ENCODE measurements at regions not wholly inside any gene's neighbourhood (a gene's known extent, or its start where the extent isn't known, plus 50 kb on each side); places are given as distances from the start of the nearest gene placed in this dataset.

- H3K4me3 ChIP-seq (ENCODE audit: low read depth, low read length) = no peak overlapping the region
- peak; percentile 85 for TF ChIP-seq CTCF (IDR thresholded peaks at IDR 0.05; ENCODE audit: insufficient read depth, low read length, severe bottlenecking)
- no peaks in the 10 kb centered on the region for H3K27me3 ChIP-seq (ENCODE audit: control insufficient read depth, insufficient read depth, low read length)
- no peak for FAIRE-seq
- DNase-seq (ENCODE audit: low read depth) = peak; percentile 36
- H3K36me3 ChIP-seq (ENCODE audit: control insufficient read depth, insufficient read depth, low read length) = no peaks in the 10 kb centered on the region
Measured at GRCh38 chr18:37778417-37779165, 213.0 kb upstream of the CELF4 start.

- TF ChIP-seq CTCF (IDR thresholded peaks at IDR 0.05; ENCODE audit: insufficient read depth, low read length, severe bottlenecking) = no peak
- peak; percentile 33 for DNase-seq (ENCODE audit: low read depth)
Measured at GRCh38 chr18:37769826-37770225, 204.2 kb upstream of the CELF4 start.

GRCh38 chr18:37764541-37765288, 199.1 kb upstream of the CELF4 start:
- no peak for DNase-seq (ENCODE audit: low read depth)
- no peak for TF ChIP-seq CTCF (IDR thresholded peaks at IDR 0.05; ENCODE audit: insufficient read depth, low read length, severe bottlenecking)
- FAIRE-seq = no peak
- H3K4me3 ChIP-seq (ENCODE audit: low read depth, low read length) = no peak overlapping the region
- H3K27me3 ChIP-seq (ENCODE audit: control insufficient read depth, insufficient read depth, low read length) = no peaks in the 10 kb centered on the region
- H3K36me3 ChIP-seq (ENCODE audit: control insufficient read depth, insufficient read depth, low read length) = no peaks in the 10 kb centered on the region

More at GRCh38 chr18:37769826-37770225, 204.2 kb upstream of the CELF4 start:
- FAIRE-seq = no peak
- H3K36me3 ChIP-seq (ENCODE audit: control insufficient read depth, insufficient read depth, low read length) = no peaks in the 10 kb centered on the region
- H3K4me3 ChIP-seq (ENCODE audit: low read depth, low read length) = no peak overlapping the region
- no peaks in the 10 kb centered on the region for H3K27me3 ChIP-seq (ENCODE audit: control insufficient read depth, insufficient read depth, low read length)

GRCh38 chr18:37762076-37762621, 196.6 kb upstream of the CELF4 start:
- DNase-seq (ENCODE audit: low read depth) = no peak
- Histone ChIP-seq H3K4me3 (ENCODE audit: low read depth, low read length) (no peak overlapping the region), H3K36me3 (ENCODE audit: control insufficient read depth, insufficient read depth, low read length) (no peaks in the 10 kb centered on the region), H3K27me3 (ENCODE audit: control insufficient read depth, insufficient read depth, low read length) (no peaks in the 10 kb centered on the region)
- TF ChIP-seq CTCF (IDR thresholded peaks at IDR 0.05; ENCODE audit: insufficient read depth, low read length, severe bottlenecking) = no peak
- no peak for FAIRE-seq

GRCh38 chr18:37754141-37754540, 188.5 kb upstream of the CELF4 start:
- no peaks in the 10 kb centered on the region for H3K27me3 ChIP-seq (ENCODE audit: control insufficient read depth, insufficient read depth, low read length)
- no peaks in the 10 kb centered on the region for H3K36me3 ChIP-seq (ENCODE audit: control insufficient read depth, insufficient read depth, low read length)
- TF ChIP-seq CTCF (IDR thresholded peaks at IDR 0.05; ENCODE audit: insufficient read depth, low read length, severe bottlenecking) = no peak
- FAIRE-seq = no peak
- H3K4me3 ChIP-seq (ENCODE audit: low read depth, low read length) = no peak overlapping the region
- peak; percentile 34 for DNase-seq (ENCODE audit: low read depth)

All from bronchial epithelial cell (primary cell).